Limb (tissue), 2 donors: ENCODE measurements at regions not wholly inside any gene's neighbourhood (a gene's known extent, or its start where the extent isn't known, plus 50 kb on each side); places are given as distances from the start of the nearest gene placed in this dataset.

ENCODE experiments used
- DNase-seq, 2 donors: peaks; one replicate each; pipeline ENCODE4 v3.0.0-alpha.2; 2016; ENCODE audit errors: extremely low spot score in 2 of 2

DNA sequence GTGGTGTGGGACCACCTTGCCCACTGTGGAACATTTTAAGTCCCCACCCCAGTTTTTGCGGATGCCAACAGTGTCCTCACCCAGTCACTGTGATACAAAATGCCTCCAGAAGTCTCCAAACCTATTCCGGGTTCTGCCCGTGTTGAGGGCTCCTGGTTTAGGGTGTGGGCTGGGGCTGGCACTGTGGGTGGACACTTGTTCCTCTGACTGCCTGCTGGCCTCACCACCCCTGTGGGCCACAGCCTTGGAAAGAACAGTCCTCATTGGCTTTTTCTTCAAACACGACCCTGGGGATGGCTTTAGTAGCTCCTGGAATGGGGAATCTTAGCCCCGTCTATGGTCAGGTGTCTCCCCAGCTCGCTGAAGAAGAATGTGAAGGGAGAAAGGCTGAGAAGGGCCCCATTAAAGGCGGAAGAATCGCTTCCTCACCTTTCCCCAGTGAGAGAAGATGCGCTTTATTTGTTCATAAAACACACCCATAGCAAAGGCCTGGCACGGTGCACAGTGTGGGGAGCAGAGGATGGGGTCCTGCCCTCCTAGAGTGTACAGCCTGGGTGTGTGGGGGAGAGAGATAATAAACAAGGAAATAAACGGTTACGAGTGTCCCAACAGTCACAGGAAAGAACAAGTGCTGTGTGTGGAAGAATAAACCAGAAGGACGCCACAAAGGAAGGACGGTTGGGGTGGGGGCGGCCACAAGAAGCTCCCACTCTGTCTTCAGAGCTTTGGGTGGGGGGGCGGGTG lies 56.3 kb upstream of the SLC22A11 start:
- no peak for DNase-seq

DNA sequence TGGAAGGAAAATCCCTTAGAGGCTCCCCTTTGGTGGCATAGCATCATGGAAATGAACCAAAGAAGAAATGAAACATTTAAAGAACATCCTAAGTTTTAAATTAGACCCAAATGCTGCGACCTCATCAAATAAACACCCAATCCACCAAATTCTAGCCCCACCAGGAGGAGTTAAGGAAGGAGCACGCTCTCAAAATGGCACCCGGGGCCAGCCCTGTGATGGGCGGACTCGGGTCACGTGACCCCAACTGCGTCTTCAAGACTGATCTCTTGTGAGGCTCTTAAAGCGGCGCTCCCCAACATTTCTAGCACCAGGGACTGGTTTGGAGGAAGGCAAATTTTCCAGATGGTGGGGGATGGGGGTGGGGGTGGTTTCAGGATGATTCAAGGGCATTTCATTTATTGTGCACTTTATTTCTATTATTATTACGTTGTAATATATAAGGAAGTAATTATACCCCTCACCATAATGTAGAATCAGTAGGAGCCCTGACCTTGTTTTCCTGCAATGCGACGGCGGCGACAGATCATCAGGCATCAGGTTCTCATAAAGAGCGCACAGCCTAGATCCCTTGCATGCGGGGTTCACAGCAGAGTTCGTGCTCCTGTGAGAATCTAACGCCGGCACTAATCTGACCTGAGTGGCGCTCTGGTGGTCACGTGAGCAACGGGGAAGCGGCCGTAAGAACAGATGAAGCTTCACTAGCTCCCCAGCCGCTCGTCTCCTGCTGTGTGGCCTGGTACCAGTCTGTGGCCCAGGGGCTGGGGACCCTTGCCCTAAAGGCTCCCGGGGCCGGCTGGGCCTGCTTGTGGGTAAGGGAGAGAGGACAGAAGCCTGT lies 55.3 kb upstream of the SLC22A11 start:
- DNase-seq = no peak

DNA sequence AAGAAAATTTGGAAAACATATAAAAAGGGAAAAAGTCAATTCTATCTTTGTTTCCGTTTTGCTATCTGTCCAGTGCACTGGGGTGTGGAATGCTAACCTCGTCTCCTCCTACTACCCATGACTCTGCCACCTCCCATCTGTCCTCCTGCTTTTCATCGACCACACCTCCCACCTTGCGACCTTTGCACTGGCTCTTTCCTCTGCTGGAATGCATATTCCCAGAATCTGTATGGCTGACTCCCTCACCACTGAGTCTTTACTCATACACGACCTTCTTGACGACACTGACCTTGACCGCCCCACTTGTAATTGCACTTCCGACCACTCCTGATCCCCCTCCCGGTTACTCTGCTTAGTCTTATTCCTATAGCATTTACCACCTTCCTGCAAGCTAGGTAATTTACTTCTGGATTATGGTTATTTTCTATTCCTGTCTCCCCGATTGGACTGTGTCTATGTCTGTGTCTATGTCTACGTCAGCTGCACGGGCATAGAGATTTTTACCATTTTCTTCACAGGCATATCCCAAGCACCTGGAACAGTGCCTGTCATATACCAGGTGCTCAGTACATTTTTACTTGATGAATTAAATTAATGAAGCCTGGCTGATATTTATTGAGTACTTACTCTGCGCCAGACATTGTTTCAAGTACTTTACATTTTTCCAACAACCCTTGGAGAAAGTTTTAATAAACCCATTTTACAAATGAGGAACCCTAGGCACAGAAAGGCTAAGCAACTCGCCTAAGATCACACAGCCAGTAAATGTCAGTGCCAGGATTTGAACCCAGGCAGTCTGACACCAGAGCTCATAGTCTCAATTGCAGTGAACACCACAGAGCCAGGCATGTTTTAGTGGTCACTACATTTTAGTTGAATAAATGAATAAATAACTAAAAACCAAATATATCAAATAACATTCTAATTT lies 54.0 kb upstream of the SLC22A11 start:
- no peak for DNase-seq

DNA sequence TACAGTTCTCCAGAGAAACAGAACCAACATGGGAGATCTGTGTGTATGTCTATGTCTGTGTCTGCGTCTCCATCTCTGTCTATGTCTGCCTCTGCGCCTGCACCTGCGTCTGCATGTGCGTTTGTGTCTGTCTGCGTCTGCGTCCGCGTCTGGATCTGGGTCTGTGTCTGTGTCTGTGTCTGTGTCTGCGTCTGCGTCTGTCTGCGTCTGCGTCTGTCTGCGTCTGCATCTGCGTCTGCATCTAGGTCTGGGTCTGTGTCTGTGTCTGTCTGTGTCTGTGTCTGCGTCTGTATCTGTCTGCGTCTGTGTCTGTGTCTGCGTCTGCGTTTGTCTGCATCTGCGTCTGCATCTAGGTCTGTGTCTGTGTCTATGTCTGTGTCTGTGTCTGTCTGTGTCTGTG lies 53.1 kb upstream of the SLC22A11 start:
- DNase-seq = no peak

DNA sequence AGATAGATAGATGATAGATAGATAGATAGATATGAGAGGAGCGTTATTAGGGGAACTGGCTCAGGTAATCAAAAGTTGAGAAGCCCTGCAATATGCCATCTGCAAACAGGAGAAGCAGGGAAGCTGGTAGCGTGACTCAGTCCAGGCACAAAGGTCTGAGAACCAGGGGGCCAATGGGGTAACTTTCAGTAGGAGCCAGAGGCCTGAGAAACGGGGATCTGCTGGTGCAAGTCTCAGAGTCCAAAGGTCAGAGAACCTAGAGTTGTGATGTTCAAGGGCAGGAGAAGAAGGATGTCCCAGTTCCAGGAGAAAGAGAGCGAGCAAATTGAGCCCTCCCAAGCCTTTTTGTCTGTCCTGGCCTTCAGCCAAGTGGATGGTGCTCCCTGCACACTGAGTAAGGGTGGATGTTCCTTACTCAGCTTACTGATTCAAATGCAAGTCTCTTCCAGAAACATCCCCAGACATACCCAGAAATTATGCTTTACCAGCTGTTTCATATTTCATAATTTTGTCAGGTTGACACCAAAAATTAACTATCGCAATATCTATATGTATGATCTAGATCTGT lies 52.5 kb upstream of the SLC22A11 start:
- no peak for DNase-seq

DNA sequence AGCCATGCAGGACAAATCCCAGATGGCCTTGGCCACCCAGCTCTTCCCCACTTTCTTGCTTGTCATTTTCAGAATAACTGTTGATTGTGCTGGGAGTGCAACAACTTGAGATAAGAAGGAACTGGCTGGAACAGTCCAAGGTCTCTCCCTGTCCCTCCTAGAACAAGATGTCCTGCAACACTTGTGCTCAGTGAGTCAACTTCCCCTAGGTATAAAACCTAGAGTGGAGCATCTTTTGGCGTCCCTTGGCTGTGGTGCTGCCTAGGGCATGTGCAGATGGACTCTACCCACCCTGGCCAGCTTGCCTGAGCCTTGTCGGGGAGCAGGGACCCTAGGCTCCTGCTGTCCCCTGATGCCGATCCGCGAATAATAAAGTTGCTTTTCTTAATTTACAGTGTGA lies 50.7 kb upstream of the SLC22A11 start:
- DNase-seq = no peak
